HCT116 (cell line): ENCODE measurements at regions not wholly inside any gene's neighbourhood (a gene's known extent, or its start where the extent isn't known, plus 50 kb on each side); places are given as distances from the start of the nearest gene placed in this dataset.

ENCODE experiments used
- ATAC-seq: fragments of 200-7000 bp; cut with Tn5 transposase; 2 replicates; pipeline ENCODE4 v1.9.1; 2020; ENCODE audit warnings: mild to moderate bottlenecking, moderate library complexity
- BruUV-seq: library from RNA; stranded (reverse); fragments of 400-500 nt; replicated peaks from 2 replicates; lab custom pipeline; 2021; lab: Mats Ljungman, UMichigan
- CTCF ChIA-PET: fragments of 300-600 bp; sonication (Branson Sonifier 250); formaldehyde crosslinking; loops from one replicate; lab custom pipeline; 2021; ENCODE audit warnings: antibody characterized with exemption; lab: Charles Lee
- POLR2A ChIA-PET: fragments of 300-600, 350-600 bp; sonication (Branson Sonifier 250); formaldehyde crosslinking; loops from one replicate; lab custom pipeline; 2021; ENCODE audit warnings: antibody characterized with exemption; lab: Charles Lee
- RAD21 ChIA-PET, 2 experiments: fragments of 300-600 bp; sonication (Branson Sonifier 250); formaldehyde crosslinking; loops; one replicate each; lab custom pipeline; 2023; ENCODE audit warnings: low total read pairs in 2 of 2; ENCODE audit not compliant: uncharacterized antibody in 2 of 2, unreplicated experiment in 2 of 2, low non-redundant PET in 1 of 2; lab: Charles Lee
- DNase-seq: peaks from one replicate; pipeline ENCODE4 v3.0.0-alpha.2; 2010; ENCODE audit warnings: low read depth, low spot score
- H2AFZ ChIP-seq: fragments of 200-600 bp; shearing (Covaris generic), sonication (generic); 2 replicates; pipeline ENCODE4 v1.6.1; 2017; ENCODE audit warnings: low read depth, mixed run types, mixed read lengths, antibody characterized with exemption, low read length; ENCODE audit not compliant: poor library complexity, severe bottlenecking
- H3K27ac ChIP-seq: 2 replicates; pipeline ENCODE4 v1.5.1; 2012; ENCODE audit warnings: low read depth, low read length
- H3K27me3 ChIP-seq: fragments of 200-600 bp; sonication (generic); 2 replicates; pipeline ENCODE4 v1.6.1; 2016; ENCODE audit warnings: mixed run types, low read length, mixed read lengths; ENCODE audit not compliant: insufficient read depth
- H3K36me3 ChIP-seq, 2 experiments: fragments of 200-500 bp in 1 of 2; fragments of 200-600 bp in 1 of 2; sonication (Bioruptor generic) in 1 of 2; sonication (generic) in 1 of 2; 2 replicates each; pipeline versions ENCODE4 v1.5.1 to v1.6.1; 2014 to 2016; ENCODE audit warnings: low read length in 2 of 2, inconsistent platforms in 1 of 2, mixed read lengths in 1 of 2, mixed run types in 1 of 2; ENCODE audit not compliant: insufficient read depth in 2 of 2, control insufficient read depth in 1 of 2
- H3K4me1 ChIP-seq, 2 experiments: fragments of 200-600 bp in 1 of 2; sonication (generic) in 1 of 2; 2 replicates each; pipeline versions ENCODE4 v1.5.1 to v1.6.1; 2012 to 2017; ENCODE audit warnings: low read length in 2 of 2, inconsistent platforms in 1 of 2, mild to moderate bottlenecking in 1 of 2, mixed read lengths in 1 of 2, mixed run types in 1 of 2, moderate library complexity in 1 of 2; ENCODE audit not compliant: insufficient read depth in 2 of 2, control insufficient read depth in 1 of 2
- H3K4me2 ChIP-seq: fragments of 200-600 bp; sonication (generic); 2 replicates; pipeline ENCODE4 v1.6.1; 2017; ENCODE audit warnings: mixed run types, low read length, mixed read lengths
- H3K4me3 ChIP-seq, 2 experiments: fragments of 200-600 bp in 1 of 2; sonication (generic) in 1 of 2; replicated peaks in 1 of 2; 2 replicates each; pipeline ENCODE4 v1.5.1; 2011 to 2016; ENCODE audit warnings: low read length in 2 of 2, control low read depth in 1 of 2, low read depth in 1 of 2, mild to moderate bottlenecking in 1 of 2, mixed read lengths in 1 of 2, mixed run types in 1 of 2
- H3K79me2 ChIP-seq: fragments of 200-600 bp; sonication (generic); 2 replicates; pipeline ENCODE4 v1.6.1; 2017; ENCODE audit warnings: mild to moderate bottlenecking, mixed run types, low read length, moderate library complexity, mixed read lengths; ENCODE audit not compliant: insufficient read depth
- H3K9ac ChIP-seq: fragments of 200-600 bp; sonication (generic); 2 replicates; pipeline ENCODE4 v1.6.1; 2016; ENCODE audit warnings: low read length, mixed read lengths
- H3K9me2 ChIP-seq: fragments of 200-600 bp; sonication (generic), shearing (Covaris generic); 2 replicates; pipeline ENCODE4 v1.6.1; 2017; ENCODE audit warnings: mixed run types, mild to moderate bottlenecking, moderate library complexity; ENCODE audit not compliant: insufficient read depth
- H3K9me3 ChIP-seq, 2 experiments: fragments of 200-500 bp in 1 of 2; fragments of 200-600 bp in 1 of 2; sonication (Bioruptor generic) in 1 of 2; sonication (generic) in 1 of 2; 2 replicates each; pipeline ENCODE4 v1.6.1; 2014 to 2017; ENCODE audit warnings: low read length in 2 of 2, mixed read lengths in 2 of 2, inconsistent platforms in 1 of 2, low read depth in 1 of 2, mild to moderate bottlenecking in 1 of 2, mixed run types in 1 of 2, moderate library complexity in 1 of 2; ENCODE audit not compliant: control insufficient read depth in 1 of 2, insufficient read depth in 1 of 2
- H4K20me1 ChIP-seq: fragments of 200-600 bp; sonication (generic), shearing (Covaris generic); 2 replicates; pipeline ENCODE4 v1.6.1; 2017; ENCODE audit warnings: mixed run types, mild to moderate bottlenecking, moderate library complexity; ENCODE audit not compliant: insufficient read depth
- ATF3 ChIP-seq: IDR thresholded peaks from 2 replicates; pipeline ENCODE4 v1.6.1; 2012
- CBX3 ChIP-seq: IDR thresholded peaks from 2 replicates; pipeline ENCODE4 v1.6.1; 2012; ENCODE audit warnings: low read depth
- CTCF ChIP-seq, 3 experiments: fragments of 200-600 bp in 1 of 3; sonication (generic) in 1 of 3; IDR thresholded peaks in 2 of 3; conservative IDR thresholded peaks in 1 of 3; 2 replicates each; pipeline ENCODE4 v1.5.1; 2012 to 2017; ENCODE audit warnings: low read depth in 2 of 3, low read length in 2 of 3, antibody characterized with exemption in 1 of 3, borderline replicate concordance in 1 of 3, control low read depth in 1 of 3, mild to moderate bottlenecking in 1 of 3, mixed read lengths in 1 of 3, mixed run types in 1 of 3, moderate library complexity in 1 of 3; ENCODE audit not compliant: insufficient read depth in 1 of 3
- EGR1 ChIP-seq: IDR thresholded peaks from 2 replicates; pipeline ENCODE4 v1.6.1; 2012; ENCODE audit warnings: low read depth
- EZH2phosphoT487 ChIP-seq: fragments of 200-600 bp; IDR thresholded peaks from 2 replicates; pipeline ENCODE4 v1.6.1; 2018; ENCODE audit warnings: antibody characterized with exemption, borderline replicate concordance
- FOSL1 ChIP-seq: IDR thresholded peaks from 2 replicates; pipeline ENCODE4 v1.6.1; 2012; ENCODE audit warnings: low read depth
- MAX ChIP-seq: IDR thresholded peaks from 2 replicates; pipeline ENCODE4 v1.6.1; 2012
- POLR2A ChIP-seq: IDR thresholded peaks from 2 replicates; pipeline ENCODE4 v1.7.0; 2011; ENCODE audit warnings: borderline replicate concordance; ENCODE audit not compliant: insufficient read depth, insufficient read length; ENCODE audit errors: extremely low read depth
- POLR2AphosphoS5 ChIP-seq: IDR thresholded peaks from 2 replicates; pipeline ENCODE4 v1.6.1; 2011; ENCODE audit warnings: mild to moderate bottlenecking, low read depth, low read length, moderate library complexity
- RAD21 ChIP-seq: IDR thresholded peaks from 2 replicates; pipeline ENCODE4 v1.6.1; 2012; ENCODE audit warnings: low read depth, mild to moderate bottlenecking
- SIN3A ChIP-seq: IDR thresholded peaks from 2 replicates; pipeline ENCODE4 v1.6.1; 2012; ENCODE audit warnings: low read depth
- SP1 ChIP-seq: IDR thresholded peaks from 2 replicates; pipeline ENCODE4 v1.6.1; 2012; ENCODE audit warnings: low read depth
- TCF7L2 ChIP-seq: IDR thresholded peaks from 2 replicates; pipeline ENCODE4 v1.7.0; 2011; ENCODE audit warnings: borderline replicate concordance, inconsistent platforms; ENCODE audit not compliant: insufficient read depth, insufficient read length; ENCODE audit errors: extremely low read depth
- YY1 ChIP-seq: IDR thresholded peaks from 2 replicates; pipeline ENCODE4 v1.6.1; 2011; ENCODE audit warnings: low read length, low read depth, moderate library complexity, mild to moderate bottlenecking; ENCODE audit not compliant: insufficient replicate concordance; ENCODE audit errors: extremely low read depth
- ZFX ChIP-seq: fragments of 450-650 bp; IDR thresholded peaks from 2 replicates; pipeline ENCODE4 v1.6.1; 2017
- ZNF274 ChIP-seq: fragments of 200-500 bp; sonication (Bioruptor generic); IDR thresholded peaks from 2 replicates; pipeline ENCODE4 v1.6.1; 2014; ENCODE audit warnings: mild to moderate bottlenecking, low read depth, low read length, inconsistent platforms
- intact Hi-C: fragments of 100-400 bp; cut with micrococcal nuclease; formaldehyde crosslinking; loops from 2 replicates; pipeline ENCODE4 v1.10.0; 2022

GRCh38 chr12:127192391-127192790 lies 1074.6 kb upstream of the TMEM132C start (continued):
- TF ChIP-seq FOSL1 = no peak
- no peak for TF ChIP-seq SP1

- CTCF ChIA-PET = no interaction called here
- TF ChIP-seq ZFX (no peak), TCF7L2 (no peak), YY1 (no peak), CBX3 (no peak), POLR2A (no peak), POLR2AphosphoS5 (no peak), SIN3A (no peak), FOSL1 (no peak), EZH2phosphoT487 (no peak)
- TF ChIP-seq, all 23 proteins: peak for 0
- intact Hi-C loops = no loop called here
- no peak for DNase-seq
- Histone ChIP-seq H3K27me3 (no peaks in the 10 kb centered on the region), H3K4me1 (no peaks in the 10 kb centered on the region), H3K36me3 (no peaks in the 10 kb centered on the region), H3K9ac (no peak overlapping the region), H3K27ac (no peak overlapping the region), H3K4me3 (no peak overlapping the region), H3K4me2 (no peak overlapping the region), H4K20me1 (no peaks in the 10 kb centered on the region), H3K9me3 (no peaks in the 10 kb centered on the region), H2AFZ (no peak overlapping the region), H3K9me2 (no peaks in the 10 kb centered on the region), H3K79me2 (no peaks in the 10 kb centered on the region)
- ChIA-PET POLR2A (no interaction called here), RAD21 (no interaction called here)
- BruUV-seq = no TSS peak
- ATAC-seq = no peak
Observed at GRCh38 chr12:127193341-127193740, 1073.6 kb upstream of the TMEM132C start.

GRCh38 chr12:127194176-127194575 lies 1072.8 kb upstream of the TMEM132C start:
- H4K20me1 ChIP-seq = no peaks in the 10 kb centered on the region
- H3K9ac ChIP-seq = no peak overlapping the region
- intact Hi-C loops = no loop called here
- no peak for DNase-seq
- H3K4me3 ChIP-seq = no peak overlapping the region
- TF ChIP-seq EZH2phosphoT487 = no peak
- no peak for TF ChIP-seq FOSL1
- TF ChIP-seq CBX3 = no peak
- no peak for TF ChIP-seq RAD21
- no peak for TF ChIP-seq ZNF274
- TF ChIP-seq EGR1 = no peak
- no peak for TF ChIP-seq CTCF (IDR thresholded peaks at IDR 0.05 in 2 of 3, conservative IDR thresholded peaks at IDR 0.05 in 1 of 3; ENCODE audit: borderline replicate concordance in 1 of 3, insufficient read depth in 1 of 3, low read depth in 2 of 3, low read length in 2 of 3)
- TF ChIP-seq ATF3 = no peak
- TF ChIP-seq MAX = no peak
- no peak for TF ChIP-seq YY1
- H3K9me2 ChIP-seq = no peaks in the 10 kb centered on the region
- no peaks in the 10 kb centered on the region for H3K9me3 ChIP-seq
- ChIA-PET RAD21 (no interaction called here), CTCF (no interaction called here), POLR2A (no interaction called here)
- H3K79me2 ChIP-seq = no peaks in the 10 kb centered on the region
- H3K27ac ChIP-seq = no peak overlapping the region
- no peaks in the 10 kb centered on the region for H3K36me3 ChIP-seq
- H2AFZ ChIP-seq = no peak overlapping the region
- BruUV-seq = no TSS peak
- H3K27me3 ChIP-seq = no peaks in the 10 kb centered on the region
- H3K4me1 ChIP-seq = no peaks in the 10 kb centered on the region
- no peak overlapping the region for H3K4me2 ChIP-seq
- no peak for ATAC-seq
